ENCODE measurements at regions not wholly inside any gene's neighbourhood (a gene's known extent, or its start where the extent isn't known, plus 50 kb on each side); places are given as distances from the start of the nearest gene placed in this dataset.

DNA sequence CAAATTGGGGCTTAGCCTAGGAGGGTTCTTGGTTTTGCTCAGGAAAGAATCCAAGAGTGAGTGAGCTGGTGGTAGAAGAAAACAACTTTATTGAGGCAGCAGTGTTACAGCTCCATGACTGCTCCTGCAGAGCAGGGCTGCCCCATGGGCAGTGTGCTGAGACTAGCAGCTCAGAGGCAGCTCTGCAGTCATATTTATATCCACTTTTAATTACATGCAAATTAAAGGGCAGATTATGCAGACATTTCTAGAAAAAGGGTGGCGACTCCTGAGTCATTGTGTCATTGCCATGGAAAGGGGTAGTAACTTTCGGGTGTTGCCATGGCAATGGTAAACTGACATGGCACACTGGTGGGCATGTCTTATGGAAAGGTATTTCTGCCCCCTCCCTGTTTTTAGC is 202.2 kb downstream of the CLCN4 start:
- TF ChIP-seq, protein P1, sequence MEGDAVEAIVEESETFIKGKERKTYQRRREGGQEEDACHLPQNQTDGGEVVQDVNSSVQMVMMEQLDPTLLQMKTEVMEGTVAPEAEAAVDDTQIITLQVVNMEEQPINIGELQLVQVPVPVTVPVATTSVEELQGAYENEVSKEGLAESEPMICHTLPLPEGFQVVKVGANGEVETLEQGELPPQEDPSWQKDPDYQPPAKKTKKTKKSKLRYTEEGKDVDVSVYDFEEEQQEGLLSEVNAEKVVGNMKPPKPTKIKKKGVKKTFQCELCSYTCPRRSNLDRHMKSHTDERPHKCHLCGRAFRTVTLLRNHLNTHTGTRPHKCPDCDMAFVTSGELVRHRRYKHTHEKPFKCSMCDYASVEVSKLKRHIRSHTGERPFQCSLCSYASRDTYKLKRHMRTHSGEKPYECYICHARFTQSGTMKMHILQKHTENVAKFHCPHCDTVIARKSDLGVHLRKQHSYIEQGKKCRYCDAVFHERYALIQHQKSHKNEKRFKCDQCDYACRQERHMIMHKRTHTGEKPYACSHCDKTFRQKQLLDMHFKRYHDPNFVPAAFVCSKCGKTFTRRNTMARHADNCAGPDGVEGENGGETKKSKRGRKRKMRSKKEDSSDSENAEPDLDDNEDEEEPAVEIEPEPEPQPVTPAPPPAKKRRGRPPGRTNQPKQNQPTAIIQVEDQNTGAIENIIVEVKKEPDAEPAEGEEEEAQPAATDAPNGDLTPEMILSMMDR (IDR thresholded peaks at IDR 0.05; ENCODE audit: extremely low read depth, insufficient read depth, missing control alignments): no peak
- DNase-seq (ENCODE audit: low spot score): no peak
- in situ Hi-C loops (cut with MboI; ENCODE audit: low pct_unique_long_range_greater_than_20kb, low sequenced_read_pairs, unreplicated experiment): no loop called here

DNA sequence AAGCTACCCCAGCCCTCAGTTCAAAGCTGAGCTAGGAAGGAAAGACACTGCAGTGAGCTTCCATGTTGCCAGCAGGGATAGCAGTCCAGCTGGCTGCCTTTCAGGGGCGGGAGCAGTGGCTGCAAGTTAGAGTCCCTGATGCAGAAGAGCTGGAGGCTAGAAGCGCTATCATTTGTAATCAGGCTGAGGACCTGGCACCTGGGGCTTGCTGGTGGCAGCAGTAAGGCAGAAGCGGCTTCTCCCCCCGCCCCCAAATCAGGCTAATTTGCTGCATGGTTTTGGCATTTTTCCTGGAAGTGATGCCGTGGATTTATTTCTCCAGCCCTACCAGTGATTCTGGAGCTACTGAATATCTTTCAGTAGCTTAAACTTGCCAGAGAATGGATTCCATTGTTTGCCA is 203.3 kb downstream of the CLCN4 start:
- TF ChIP-seq, protein P1 (IDR thresholded peaks at IDR 0.05; ENCODE audit: extremely low read depth, insufficient read depth, missing control alignments): no peak
- in situ Hi-C loops (cut with MboI; ENCODE audit: low pct_unique_long_range_greater_than_20kb, low sequenced_read_pairs, unreplicated experiment): no loop called here
- DNase-seq (ENCODE audit: low spot score): no peak

DNA sequence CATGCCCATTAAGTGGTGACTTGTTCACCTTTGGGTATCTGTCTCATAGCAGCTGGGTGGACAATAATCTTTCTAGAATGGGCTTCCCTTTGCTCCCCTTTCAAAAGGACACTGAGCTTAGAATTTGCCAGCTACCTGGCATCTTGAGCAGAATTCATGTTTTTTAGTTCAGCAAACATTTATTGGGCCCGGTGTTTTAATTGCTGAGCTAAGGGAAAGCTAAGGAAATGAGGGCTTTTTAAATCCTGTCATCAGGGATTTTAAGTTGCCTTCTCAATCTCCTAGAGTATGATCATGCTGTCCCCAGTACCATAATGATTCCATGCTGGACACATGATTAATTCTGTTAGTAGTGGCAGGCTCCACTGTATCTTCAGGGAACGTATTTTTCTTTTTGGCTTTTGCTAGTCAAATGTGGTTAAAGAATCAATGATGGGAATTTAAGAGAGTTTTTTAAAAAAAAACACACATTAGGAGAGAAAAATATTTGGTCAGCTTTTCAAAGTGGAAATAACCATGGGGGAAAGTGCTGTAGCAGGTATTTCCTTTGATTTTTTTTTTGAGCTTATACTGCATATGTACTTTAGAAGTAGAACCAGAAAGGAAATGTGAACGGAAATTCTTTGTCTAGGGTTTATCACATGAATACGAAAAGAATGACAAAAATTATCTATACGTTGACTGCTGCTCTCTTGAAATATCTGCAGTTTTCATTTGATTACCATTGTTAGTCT is 208.9 kb downstream of the CLCN4 start:
- TF ChIP-seq, protein P1 (IDR thresholded peaks at IDR 0.05; ENCODE audit: extremely low read depth, insufficient read depth, missing control alignments): no peak
- in situ Hi-C loops (cut with MboI; ENCODE audit: low pct_unique_long_range_greater_than_20kb, low sequenced_read_pairs, unreplicated experiment): no loop called here
- DNase-seq (ENCODE audit: low spot score): no peak

DNA sequence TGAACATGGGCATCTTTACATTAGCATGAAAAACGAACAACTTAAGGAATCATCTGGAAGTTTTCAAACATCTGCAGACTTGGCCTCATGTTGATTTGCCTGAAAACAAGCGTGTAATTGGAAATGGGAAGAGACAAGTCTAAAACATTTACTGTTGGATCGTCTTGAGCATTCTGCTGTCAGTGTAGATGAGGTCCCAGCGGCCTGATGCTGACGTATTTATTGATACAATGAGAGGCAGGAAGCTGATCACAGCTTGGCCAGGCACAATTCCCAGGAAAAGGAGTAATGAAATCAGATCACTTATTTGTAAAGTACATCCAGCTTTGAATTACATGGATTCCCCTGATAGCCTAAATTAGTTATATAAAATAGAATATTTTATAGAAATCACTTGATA is 210.6 kb downstream of the CLCN4 start:
- in situ Hi-C loops (cut with MboI; ENCODE audit: low pct_unique_long_range_greater_than_20kb, low sequenced_read_pairs, unreplicated experiment): no loop called here
- TF ChIP-seq, protein P1 (IDR thresholded peaks at IDR 0.05; ENCODE audit: extremely low read depth, insufficient read depth, missing control alignments): no peak

DNA sequence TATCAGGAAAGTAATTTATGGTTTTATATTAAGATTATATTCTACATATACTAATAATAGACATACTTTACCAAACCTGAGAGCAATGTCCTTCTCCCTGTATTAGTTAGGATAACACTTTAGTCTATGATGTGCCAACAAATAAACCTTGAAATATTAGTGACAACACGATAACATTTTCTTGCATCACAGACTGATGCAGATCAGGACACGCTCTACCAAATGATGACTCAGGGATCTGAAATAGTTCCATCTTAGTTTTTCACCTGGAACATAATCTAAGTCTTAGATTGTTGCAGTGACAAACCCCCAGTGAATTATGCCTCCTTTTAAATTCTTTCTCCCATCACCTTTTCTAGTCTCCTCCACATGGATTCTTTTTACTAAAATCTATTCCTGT is 214.2 kb downstream of the CLCN4 start:
- in situ Hi-C loops (cut with MboI; ENCODE audit: low pct_unique_long_range_greater_than_20kb, low sequenced_read_pairs, unreplicated experiment): no loop called here
- no peak for DNase-seq (ENCODE audit: low spot score)
- TF ChIP-seq, protein P1 (IDR thresholded peaks at IDR 0.05; ENCODE audit: extremely low read depth, insufficient read depth, missing control alignments): no peak

More for the DNA sequence above, 210.6 kb downstream of the CLCN4 start:
- DNase-seq (ENCODE audit: low spot score): no peak

DNA sequence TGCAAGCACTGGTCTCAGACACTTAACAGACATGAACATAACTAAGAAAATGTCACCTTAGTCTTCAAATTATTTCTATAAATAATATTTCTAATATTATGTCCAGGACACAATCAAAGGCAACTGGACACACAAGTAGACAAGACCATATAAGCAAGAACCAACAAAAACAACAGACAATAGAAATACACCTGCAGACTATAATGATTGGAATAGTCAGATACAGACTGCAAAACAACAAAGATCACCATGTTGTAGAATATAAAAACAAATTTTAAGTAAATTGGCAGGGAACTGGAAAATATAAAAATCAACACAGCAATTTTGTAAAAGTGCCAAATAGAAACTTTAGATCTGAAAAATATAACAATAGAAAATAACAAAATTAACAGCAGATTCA is 220.7 kb downstream of the CLCN4 start:
- in situ Hi-C loops (cut with MboI; ENCODE audit: low pct_unique_long_range_greater_than_20kb, low sequenced_read_pairs, unreplicated experiment): no loop called here
- no peak for DNase-seq (ENCODE audit: low spot score)
- TF ChIP-seq, protein P1 (IDR thresholded peaks at IDR 0.05; ENCODE audit: extremely low read depth, insufficient read depth, missing control alignments): no peak
